ENCODE measurements at regions not wholly inside any gene's neighbourhood (a gene's known extent, or its start where the extent isn't known, plus 50 kb on each side); places are given as distances from the start of the nearest gene placed in this dataset.
A peak's percentile ranks its signal among the peaks of the same experiment; 100 is the strongest.
"Not testable (repeated sequence)": the region's sequence is repeated elsewhere in the genome, so short reads cannot be mapped to it uniquely, and the experiment has no call there.

GRCh38 chr6:15132854-15133670 is 112.8 kb upstream of the JARID2 start:
- DNase-seq, result no peak

- no peak for DNase-seq
These were observed 108.8 kb upstream of the JARID2 start for GRCh38 chr6:15137086-15137485.

- no peak for DNase-seq
These were observed 102.8 kb upstream of the JARID2 start for GRCh38 chr6:15143086-15143485.

- DNase-seq, result no peak
These were observed 102.3 kb upstream of the JARID2 start for GRCh38 chr6:15143540-15143939.

- DNase-seq, result no peak
These were observed 100.0 kb upstream of the JARID2 start for GRCh38 chr6:15145821-15146220.

- no peak for DNase-seq
These were observed 98.0 kb upstream of the JARID2 start for GRCh38 chr6:15147827-15148226.

- no peak for DNase-seq
These were observed 97.4 kb upstream of the JARID2 start for GRCh38 chr6:15148356-15148946.

- DNase-seq, result no peak
These were observed 95.7 kb upstream of the JARID2 start for GRCh38 chr6:15150207-15150606.

- DNase-seq, result no peak
These were observed 93.2 kb upstream of the JARID2 start for GRCh38 chr6:15152700-15153099.

GRCh38 chr6:15153191-15153590 is 92.7 kb upstream of the JARID2 start:
- no peak for DNase-seq

GRCh38 chr6:15157479-15157878 is 88.4 kb upstream of the JARID2 start:
- no peak for DNase-seq

GRCh38 chr6:15158821-15159619 is 86.8 kb upstream of the JARID2 start:
- DNase-seq, result no peak

- DNase-seq, result no peak
These were observed 85.1 kb upstream of the JARID2 start for GRCh38 chr6:15160812-15161211.

- not testable (repeated sequence) for DNase-seq
These were observed 81.0 kb upstream of the JARID2 start for GRCh38 chr6:15164855-15165254.

GRCh38 chr6:15166121-15166520 is 79.7 kb upstream of the JARID2 start:
- no peak for DNase-seq

- DNase-seq, result no peak
These were observed 75.7 kb upstream of the JARID2 start for GRCh38 chr6:15170126-15170525.

- no peak for DNase-seq
These were observed 74.8 kb upstream of the JARID2 start for GRCh38 chr6:15171026-15171425.

- DNase-seq, result no peak
These were observed 69.0 kb upstream of the JARID2 start for GRCh38 chr6:15176816-15177370.

GRCh38 chr6:15183979-15184378 is 61.9 kb upstream of the JARID2 start:
- DNase-seq, result peak; percentile 64

GRCh38 chr6:15184441-15184861 is 61.4 kb upstream of the JARID2 start:
- peak; percentile 36 for DNase-seq

GRCh38 chr6:15185111-15185510 is 60.8 kb upstream of the JARID2 start:
- DNase-seq, result not testable (repeated sequence)

- DNase-seq, result not testable (repeated sequence)
These were observed 52.4 kb upstream of the JARID2 start for GRCh38 chr6:15193451-15193850.

- DNase-seq, result no peak
These were observed 51.4 kb upstream of the JARID2 start for GRCh38 chr6:15194453-15194852.

Data from stimulated activated CD4-positive, alpha-beta T cell treated with anti-CD3 and anti-CD28 coated beads, Interleukin-1b, Interleukin-23, amount 100 ng/mL, for 48 hours (primary cell).